ENCODE measurements at regions not wholly inside any gene's neighbourhood (a gene's known extent, or its start where the extent isn't known, plus 50 kb on each side); places are given as distances from the start of the nearest gene placed in this dataset.
"Not testable (repeated sequence)": the region's sequence is repeated elsewhere in the genome, so short reads cannot be mapped to it uniquely, and the experiment has no call there.

DNA sequence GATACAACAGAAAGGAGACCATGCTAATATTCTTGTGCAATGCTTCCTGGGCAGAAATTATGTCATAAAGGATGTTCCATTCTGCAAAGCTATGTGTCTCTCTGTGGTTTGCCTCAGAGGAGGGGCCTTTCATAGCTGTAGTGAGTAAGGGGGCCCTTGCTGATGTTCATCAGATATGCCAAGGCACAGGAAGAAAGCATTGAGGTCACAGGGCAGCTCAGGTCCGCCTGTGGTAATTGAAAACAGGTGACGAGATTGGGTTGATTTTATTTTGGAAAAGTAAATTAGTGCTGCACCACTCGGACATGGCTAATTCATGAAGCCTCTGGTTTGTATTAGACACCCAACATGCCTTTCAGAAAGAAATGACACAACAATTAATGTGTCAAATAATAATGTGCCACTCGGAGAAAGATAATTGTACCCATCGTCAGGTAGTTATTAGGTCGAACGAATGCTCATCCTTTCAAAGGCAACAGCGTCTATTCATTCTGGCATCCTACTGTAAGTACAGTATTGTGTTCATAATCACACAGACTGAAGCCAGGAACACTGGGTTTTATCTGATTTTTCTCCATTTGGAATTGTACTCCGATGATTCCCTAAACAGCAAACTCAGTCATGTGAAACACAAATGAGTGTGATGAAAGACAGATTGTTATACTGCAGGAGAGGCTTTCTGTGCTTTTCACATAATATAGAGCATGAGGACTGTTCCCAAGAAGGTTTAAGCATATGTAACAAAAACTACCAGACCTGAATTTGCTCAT, 421.6 kb upstream of the KLF12 start:
- Histone ChIP-seq H3K36me3 (no peaks in the 10 kb centered on the region), H3K4me3 (no peak overlapping the region), H3K9me3 (no peaks in the 10 kb centered on the region), H3K4me1 (no peaks in the 10 kb centered on the region), H3K27me3 (no peaks in the 10 kb centered on the region), H3K27ac (no peak overlapping the region)
- TF ChIP-seq POLR2AphosphoS5 (IDR thresholded peaks at IDR 0.05; ENCODE audit: insufficient read depth in 1 of 2, low read depth in 1 of 2) (no peak), POLR2A (IDR thresholded peaks at IDR 0.05) (no peak)
- TF ChIP-seq, protein P1, sequence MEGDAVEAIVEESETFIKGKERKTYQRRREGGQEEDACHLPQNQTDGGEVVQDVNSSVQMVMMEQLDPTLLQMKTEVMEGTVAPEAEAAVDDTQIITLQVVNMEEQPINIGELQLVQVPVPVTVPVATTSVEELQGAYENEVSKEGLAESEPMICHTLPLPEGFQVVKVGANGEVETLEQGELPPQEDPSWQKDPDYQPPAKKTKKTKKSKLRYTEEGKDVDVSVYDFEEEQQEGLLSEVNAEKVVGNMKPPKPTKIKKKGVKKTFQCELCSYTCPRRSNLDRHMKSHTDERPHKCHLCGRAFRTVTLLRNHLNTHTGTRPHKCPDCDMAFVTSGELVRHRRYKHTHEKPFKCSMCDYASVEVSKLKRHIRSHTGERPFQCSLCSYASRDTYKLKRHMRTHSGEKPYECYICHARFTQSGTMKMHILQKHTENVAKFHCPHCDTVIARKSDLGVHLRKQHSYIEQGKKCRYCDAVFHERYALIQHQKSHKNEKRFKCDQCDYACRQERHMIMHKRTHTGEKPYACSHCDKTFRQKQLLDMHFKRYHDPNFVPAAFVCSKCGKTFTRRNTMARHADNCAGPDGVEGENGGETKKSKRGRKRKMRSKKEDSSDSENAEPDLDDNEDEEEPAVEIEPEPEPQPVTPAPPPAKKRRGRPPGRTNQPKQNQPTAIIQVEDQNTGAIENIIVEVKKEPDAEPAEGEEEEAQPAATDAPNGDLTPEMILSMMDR (IDR thresholded peaks at IDR 0.05), result no peak
- no peak for DNase-seq (ENCODE audit: extremely low spot score in 2 of 2)
- intact Hi-C loops (cut with DNase I), result no loop called here

DNA sequence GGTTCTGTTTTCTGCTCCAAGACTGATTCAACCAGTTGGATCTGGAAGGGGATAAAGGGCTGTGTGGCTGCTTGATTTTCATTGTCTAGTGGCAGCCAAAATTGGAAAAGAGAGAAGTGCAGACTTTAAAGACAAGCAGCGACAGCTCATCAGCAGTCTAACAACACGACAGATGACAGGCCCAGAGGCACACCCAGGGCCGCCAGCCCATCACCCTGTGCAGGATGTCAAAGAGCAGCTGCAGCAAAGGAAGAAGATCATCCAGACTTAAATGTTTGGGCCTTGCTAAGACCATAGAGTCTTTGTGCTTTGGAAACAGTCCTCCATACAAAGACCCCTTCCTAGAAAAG, 421.0 kb upstream of the KLF12 start:
- H3K36me3 ChIP-seq, result no peaks in the 10 kb centered on the region
- H3K27me3 ChIP-seq, result no peaks in the 10 kb centered on the region
- no peak overlapping the region for H3K27ac ChIP-seq
- intact Hi-C loops (cut with DNase I), result no loop called here
- H3K4me1 ChIP-seq, result no peaks in the 10 kb centered on the region
- DNase-seq (ENCODE audit: extremely low spot score in 2 of 2), result no peak
- TF ChIP-seq POLR2A (IDR thresholded peaks at IDR 0.05), result no peak
- TF ChIP-seq, protein P1 (IDR thresholded peaks at IDR 0.05), result no peak
- no peak for TF ChIP-seq POLR2AphosphoS5 (IDR thresholded peaks at IDR 0.05; ENCODE audit: insufficient read depth in 1 of 2, low read depth in 1 of 2)
- H3K9me3 ChIP-seq, result no peaks in the 10 kb centered on the region
- no peak overlapping the region for H3K4me3 ChIP-seq

DNA sequence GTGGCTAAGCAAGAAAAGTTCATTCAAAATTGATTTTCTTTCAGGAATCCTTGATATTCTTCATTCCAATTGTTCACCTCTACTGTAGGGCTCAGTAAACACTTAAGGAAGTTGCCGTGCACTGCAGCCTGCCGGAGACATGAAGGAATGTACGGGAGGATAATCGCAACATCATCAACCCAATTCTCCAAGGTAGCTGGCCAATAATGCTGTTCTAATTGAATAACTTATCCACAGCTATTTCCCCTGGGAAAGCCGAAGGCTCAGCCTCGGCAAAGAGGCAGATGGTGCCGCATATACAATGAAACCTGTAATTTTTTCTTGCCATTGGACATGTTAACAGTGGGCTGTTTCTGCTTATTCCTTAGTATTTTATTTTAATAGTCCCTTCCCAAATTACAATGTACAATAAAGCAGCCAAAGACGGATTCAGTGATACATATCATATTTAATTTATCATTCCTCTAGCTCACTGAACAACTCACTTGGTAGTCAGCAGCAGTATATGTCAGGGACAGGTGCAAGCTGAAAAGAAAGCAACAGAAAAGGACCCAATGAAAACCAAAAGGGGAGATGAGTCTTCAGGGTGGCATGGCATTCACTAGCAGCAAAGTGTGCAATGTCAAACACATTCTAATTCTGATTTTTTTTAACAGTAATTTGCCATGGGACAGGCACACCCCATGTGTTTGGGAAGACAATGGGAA, 420.5 kb upstream of the KLF12 start:
- Histone ChIP-seq H3K36me3 (no peaks in the 10 kb centered on the region), H3K9me3 (no peaks in the 10 kb centered on the region), H3K4me3 (no peak overlapping the region), H3K4me1 (no peaks in the 10 kb centered on the region), H3K27ac (no peak overlapping the region), H3K27me3 (no peaks in the 10 kb centered on the region)
- TF ChIP-seq POLR2AphosphoS5 (IDR thresholded peaks at IDR 0.05; ENCODE audit: insufficient read depth in 1 of 2, low read depth in 1 of 2) (no peak), POLR2A (IDR thresholded peaks at IDR 0.05) (no peak)
- TF ChIP-seq, protein P1 (IDR thresholded peaks at IDR 0.05), result no peak
- intact Hi-C loops (cut with DNase I), result no loop called here
- no peak for DNase-seq (ENCODE audit: extremely low spot score in 2 of 2)

DNA sequence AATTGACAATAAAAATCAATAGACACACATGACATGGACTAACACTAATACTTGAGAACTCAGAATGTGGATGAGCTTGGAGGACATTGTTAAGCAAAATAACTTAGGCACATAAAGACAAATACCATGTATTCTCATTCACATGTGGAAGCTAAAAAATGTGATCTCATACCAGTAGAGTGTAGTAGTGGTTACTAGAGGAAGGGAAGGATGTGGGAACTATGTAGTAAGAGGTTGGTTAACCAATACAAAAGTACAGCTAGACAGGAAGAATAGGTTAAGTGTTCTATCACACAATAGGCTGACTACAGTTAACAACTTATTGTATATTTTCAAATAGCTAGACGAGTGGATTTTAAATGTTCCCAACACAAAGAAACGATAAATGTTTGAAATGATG, 415.8 kb upstream of the KLF12 start:
- no peak for DNase-seq (ENCODE audit: extremely low spot score in 2 of 2)
- Histone ChIP-seq H3K36me3 (no peaks in the 10 kb centered on the region), H3K27ac (no peak overlapping the region), H3K4me1 (no peaks in the 10 kb centered on the region), H3K9me3 (no peaks in the 10 kb centered on the region), H3K4me3 (no peak overlapping the region), H3K27me3 (no peaks in the 10 kb centered on the region)
- intact Hi-C loops (cut with DNase I), result no loop called here
- TF ChIP-seq POLR2AphosphoS5 (IDR thresholded peaks at IDR 0.05; ENCODE audit: insufficient read depth in 1 of 2, low read depth in 1 of 2), result no peak
- TF ChIP-seq, protein P1 (IDR thresholded peaks at IDR 0.05), result no peak
- no peak for TF ChIP-seq POLR2A (IDR thresholded peaks at IDR 0.05)

DNA sequence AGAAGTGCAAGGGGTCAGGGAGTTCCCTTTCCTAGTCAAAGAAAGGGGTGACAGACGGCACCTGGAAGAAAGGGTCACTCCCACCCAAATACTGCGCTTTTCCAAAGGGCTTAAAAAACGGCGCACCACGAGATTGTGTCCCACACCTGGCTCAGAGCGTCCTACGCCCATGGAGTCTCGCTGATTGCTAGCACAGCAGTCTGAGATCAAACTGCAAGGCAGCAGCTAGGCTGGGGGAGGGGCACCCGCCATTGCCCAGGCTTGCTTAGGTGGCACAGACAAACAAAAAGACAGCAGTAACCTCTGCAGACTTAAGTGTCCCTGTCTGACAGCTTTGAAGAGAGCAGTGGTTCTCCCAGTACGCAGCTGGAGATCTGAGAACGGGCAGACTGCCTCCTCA, 402.4 kb upstream of the KLF12 start:
- H3K4me3 ChIP-seq; H3K9me3 ChIP-seq; H3K27me3 ChIP-seq; intact Hi-C loops (cut with DNase I); H3K4me1 ChIP-seq; DNase-seq (ENCODE audit: extremely low spot score in 2 of 2); H3K27ac ChIP-seq; H3K36me3 ChIP-seq: not testable (repeated sequence)
